ENCODE measurements at regions not wholly inside any gene's neighbourhood (a gene's known extent, or its start where the extent isn't known, plus 50 kb on each side); places are given as distances from the start of the nearest gene placed in this dataset.

GRCh38 chr16:51085271-51085670 is 65.8 kb downstream of the SALL1 start:
- no peak for DNase-seq (ENCODE audit: low read depth in 3 of 3)

DNA sequence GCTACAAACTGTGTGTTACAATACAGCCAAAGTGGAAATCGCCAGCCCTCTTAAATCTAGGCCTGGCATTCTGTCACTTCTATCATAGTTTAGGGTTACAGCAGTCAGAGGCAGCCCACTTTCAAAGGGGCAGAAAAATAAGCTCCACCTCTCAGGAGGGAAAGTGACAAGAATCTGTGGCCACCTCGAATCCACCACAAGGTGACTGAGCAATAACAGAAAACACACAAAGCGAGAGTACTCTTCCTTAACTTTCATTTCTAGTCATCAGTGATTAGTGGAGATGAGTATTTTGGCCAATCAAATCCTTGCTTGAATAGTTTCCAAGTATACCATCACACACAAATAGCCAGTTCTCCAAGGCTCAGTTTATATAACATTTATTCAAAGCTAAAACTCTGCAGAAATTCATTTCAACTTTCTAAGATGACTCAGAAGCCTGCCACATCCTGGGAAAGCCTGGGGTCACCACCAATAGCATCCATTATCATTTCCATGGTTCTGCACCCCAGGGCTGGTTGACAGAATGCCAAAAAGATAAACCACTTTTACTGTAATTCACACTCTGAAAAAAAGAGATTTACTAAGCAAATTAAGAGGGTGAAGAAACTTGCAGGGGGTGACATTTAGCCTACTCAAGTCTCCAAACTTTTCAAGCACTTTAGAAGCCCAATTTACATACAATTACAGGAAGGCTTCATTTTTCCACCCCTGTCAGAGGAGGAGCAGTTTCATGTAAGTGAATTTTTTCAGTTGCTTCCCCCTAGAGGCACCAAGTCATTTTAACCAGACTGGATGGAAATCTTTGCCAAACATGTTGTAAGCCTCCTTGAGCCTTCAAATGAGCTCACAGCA is 66.8 kb downstream of the SALL1 start:
- DNase-seq (ENCODE audit: low read depth in 3 of 3), result no peak

- DNase-seq (ENCODE audit: low read depth in 3 of 3), result no peak
Measured at GRCh38 chr16:51072591-51072990, 78.5 kb downstream of the SALL1 start.

DNA sequence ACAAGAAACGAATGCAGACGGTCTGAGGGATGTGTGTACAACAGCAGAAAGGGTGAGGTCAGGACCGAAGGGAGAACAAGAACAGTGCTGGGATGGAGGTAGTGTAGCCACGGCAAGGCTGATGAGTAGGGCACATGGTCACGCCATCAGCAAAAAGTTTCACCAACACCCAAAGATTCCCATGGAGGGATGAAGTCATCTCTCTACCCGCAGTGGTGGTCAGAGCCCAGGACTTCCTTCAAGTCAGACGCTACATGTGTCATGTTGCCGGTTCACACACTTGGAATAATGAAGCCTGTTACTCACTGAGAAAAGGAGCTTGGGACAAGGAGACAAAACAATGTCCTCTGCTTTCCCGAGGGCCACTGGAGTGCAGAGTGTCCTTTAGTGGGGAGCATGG is 79.7 kb downstream of the SALL1 start:
- DNase-seq (ENCODE audit: low read depth in 3 of 3), result no peak

GRCh38 chr16:51067352-51067751 is 83.7 kb downstream of the SALL1 start:
- no peak for DNase-seq (ENCODE audit: low read depth in 3 of 3)

DNA sequence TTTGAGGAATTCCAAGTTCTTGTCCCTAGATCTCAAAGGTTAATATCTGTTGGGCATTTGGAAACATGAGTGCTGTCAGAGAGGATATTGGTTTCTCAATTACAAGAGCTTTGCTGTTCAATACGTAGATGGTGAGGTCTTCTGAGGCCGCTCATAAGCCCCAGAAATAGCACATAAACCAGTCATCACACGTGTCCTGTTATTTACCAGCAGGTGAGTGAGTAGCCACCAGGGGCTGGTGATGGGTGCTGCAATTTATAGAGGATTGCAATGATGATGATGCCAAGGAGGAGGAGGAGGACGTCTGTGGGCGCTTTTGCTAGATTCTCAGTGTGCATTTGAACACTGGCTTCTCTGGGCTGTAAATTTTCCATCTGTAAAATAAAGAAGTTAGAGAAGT is 89.0 kb downstream of the SALL1 start:
- no peak for DNase-seq (ENCODE audit: low read depth in 3 of 3)

DNA sequence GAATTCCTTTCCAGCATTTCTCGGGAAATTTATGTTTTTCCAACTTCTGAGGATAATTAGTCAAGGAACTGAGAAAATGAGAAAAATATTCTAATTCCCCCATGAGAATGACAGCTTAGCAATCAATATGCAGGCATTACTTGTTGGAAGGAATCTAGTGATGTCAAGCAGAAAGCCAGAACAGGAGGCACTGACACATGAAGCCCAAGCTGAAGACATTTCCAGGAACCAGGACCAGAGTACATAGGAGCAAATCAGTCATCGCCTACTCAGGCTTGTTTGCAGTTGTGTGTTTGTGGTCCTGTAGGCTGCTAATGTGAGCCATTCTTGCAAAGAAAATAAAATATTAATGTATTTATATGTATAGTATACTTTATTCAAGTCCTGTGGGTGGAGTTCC is 89.7 kb downstream of the SALL1 start:
- no peak for DNase-seq (ENCODE audit: low read depth in 3 of 3)

GRCh38 chr16:51057969-51058337 is 93.1 kb downstream of the SALL1 start:
- DNase-seq (ENCODE audit: low read depth in 3 of 3), result no peak

DNA sequence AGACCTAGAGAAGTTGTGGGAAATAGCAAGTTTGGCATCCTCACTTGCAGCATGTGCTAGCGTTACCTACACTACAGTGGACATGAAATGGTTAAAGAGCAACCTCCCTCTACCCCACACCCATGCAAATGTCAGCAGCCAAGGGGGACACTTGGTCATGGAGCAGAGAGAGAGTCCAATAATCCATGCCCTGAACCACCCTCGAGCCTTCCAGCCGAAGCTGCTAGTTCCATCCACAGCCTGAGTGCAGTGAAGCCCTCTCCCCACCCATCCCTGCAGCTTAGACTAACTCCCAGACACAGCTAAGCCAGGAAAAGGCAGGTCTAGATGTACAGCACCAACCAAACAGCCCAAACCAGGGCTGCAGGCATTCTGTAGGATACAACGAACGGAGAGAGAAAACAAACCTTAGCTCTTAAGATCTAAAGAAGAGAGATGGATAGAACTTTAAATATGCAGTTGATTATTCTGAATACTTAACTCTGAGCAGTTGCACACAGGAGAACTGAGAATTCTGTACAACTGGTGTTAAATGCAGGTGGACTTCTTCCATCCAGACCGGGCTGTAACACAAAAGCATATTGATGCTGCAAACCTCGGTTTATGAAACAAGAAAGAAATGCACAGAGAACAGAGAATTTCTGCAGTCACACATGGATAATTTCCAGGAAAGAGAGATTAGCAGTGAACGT is 93.8 kb downstream of the SALL1 start:
- DNase-seq (ENCODE audit: low read depth in 3 of 3), result no peak

DNA sequence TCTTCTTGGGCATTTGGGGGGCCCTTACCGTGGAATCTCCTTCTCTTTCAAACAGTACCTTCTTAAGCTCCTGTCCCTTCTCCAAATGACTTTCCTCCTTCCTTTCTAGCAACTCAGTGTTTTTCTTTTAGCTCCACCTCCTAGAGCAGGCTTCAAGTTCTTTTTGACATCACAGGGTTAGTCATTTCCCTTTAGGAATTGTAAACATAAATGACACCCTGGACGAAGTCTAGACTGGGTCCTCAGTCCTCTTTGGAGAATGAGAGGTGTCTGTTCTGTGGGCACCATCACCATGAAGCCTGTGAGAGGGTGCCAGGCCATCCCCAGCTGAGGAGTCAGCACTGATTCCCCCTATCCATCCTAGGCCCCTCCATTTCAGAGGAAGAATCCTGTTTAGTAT is 94.7 kb downstream of the SALL1 start:
- no peak for DNase-seq (ENCODE audit: low read depth in 3 of 3)

GRCh38 chr16:51055434-51055833 is 95.6 kb downstream of the SALL1 start:
- no peak for DNase-seq (ENCODE audit: low read depth in 3 of 3)

DNA sequence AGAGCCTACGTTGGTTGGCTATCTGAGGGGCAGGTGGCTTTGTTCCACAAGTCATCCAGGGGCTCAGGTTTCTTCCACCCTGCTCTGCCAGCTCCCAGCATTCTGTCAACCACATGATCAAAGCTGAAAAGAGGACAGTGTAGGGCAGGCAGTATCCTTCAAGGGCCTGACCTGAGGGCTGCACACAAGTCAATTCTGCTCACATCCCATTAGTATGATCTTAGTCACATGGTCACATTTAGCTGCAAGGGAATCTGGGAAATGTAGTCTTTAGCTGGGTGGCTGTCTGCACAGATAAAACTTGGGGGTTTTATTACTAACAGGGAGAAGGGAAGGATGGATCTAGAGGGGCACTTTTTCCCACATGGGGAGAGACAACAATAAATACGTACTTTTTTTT is 97.3 kb downstream of the SALL1 start:
- no peak for DNase-seq (ENCODE audit: low read depth in 3 of 3)

DNA sequence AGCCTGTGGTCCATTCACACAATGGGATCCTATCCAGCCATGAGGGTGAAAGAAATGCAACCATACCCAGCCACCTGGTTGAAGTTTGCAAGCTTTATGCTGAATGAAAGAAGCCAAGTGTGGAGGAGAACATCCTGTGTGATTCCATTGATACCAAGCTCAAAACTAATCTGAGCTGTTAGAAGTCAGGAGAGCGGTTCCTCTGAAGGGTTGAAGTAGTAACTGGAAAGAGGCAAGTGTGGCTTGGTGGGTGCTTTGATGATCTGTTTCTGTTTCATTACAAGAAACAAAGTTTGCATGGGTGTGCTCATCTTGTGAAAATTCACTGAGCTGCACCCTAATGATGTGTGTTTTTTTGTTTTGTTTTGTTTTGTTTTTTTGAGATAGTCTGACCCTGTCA is 99.4 kb downstream of the SALL1 start:
- DNase-seq (ENCODE audit: low read depth in 3 of 3), result no peak

DNA sequence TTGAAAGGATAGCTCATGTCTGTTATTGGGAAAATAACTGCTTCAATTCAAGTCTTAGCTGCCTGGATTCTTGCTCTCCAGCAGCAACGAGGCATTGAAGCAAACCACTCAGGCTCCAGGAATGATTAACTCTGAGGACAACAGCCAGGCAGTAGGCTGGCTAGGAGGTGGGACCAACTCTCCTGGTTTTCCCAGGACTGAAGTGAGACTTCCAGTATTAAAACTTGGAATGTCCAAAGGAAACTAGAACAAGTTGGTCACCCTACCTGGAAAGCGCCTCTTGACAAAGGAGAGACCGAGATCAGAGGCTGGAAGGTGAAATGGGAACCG is 100.7 kb downstream of the SALL1 start:
- DNase-seq (ENCODE audit: low read depth in 3 of 3), result no peak

DNA sequence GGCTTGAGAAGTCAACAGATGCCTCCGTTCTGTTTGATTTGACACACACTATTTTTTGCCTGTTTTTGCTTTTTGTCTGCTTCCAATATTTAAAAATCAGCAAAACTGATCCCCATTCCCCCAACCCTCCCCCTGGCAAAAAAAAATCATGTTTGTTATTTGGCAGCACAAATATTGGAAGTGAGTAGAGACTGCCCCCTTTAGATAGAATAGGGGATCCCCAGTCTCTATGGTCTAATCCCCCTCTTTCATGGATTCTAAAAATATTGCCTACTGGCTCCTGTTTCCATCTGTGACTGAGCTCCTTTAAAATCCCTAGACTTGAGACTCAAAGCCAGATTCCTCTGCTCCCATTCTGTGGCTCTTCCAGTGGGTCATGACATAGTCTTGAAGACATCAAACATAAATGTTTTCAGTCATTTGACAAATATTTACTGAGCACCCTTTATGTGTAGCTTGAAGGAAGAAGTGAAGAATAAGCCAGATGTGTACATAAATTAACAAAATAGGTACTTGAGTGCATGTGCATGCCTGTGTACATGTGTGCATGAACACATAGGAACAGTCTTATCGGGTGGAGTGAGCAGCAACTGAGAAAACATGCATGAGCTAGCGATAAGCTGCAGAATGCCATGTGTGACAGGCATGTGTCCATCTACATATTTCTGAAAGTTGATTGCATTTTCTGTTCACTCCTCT is 101.2 kb downstream of the SALL1 start:
- DNase-seq (ENCODE audit: low read depth in 3 of 3), result no peak

DNA sequence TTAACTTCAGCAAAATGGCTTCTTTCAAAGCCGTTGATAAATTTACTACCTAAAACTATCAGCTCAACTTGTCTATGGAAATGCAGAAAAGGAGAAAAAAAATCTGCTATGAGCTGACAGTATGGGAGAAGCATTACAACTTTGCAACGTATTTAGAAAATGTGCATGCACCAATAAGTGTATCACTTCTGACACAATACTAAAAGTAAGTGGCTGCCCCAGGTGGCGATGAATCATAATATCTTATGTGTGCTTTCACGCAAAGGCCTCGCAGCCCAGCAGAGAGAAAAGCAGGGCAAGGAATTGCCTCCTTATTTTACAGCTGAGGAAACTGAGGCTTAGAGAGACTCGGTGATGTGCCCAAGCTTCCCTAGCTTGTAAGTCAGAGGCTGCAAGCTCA is 101.8 kb downstream of the SALL1 start:
- DNase-seq (ENCODE audit: low read depth in 3 of 3), result no peak

DNA sequence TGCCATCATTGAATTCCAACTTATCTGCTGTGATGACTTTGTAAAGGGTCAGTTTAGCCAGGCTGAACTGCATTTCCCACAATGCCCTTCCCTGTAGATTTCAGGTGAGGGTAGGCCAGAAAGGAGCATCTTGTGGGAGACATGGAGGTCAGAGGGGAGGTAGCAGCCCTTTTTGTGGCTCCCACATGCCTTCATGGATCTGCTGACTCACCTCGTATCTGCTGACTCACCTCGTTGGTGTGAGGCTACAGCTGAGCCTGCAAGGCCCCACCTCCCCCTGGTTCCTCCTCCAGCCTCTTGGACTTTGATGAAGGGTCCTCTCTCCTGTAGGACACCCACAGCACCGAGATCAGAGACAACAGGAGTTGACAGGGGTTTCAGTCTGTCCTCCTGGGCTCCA is 102.5 kb downstream of the SALL1 start:
- no peak for DNase-seq (ENCODE audit: low read depth in 3 of 3)

GRCh38 chr16:51045794-51046193 is 105.3 kb downstream of the SALL1 start:
- no peak for DNase-seq (ENCODE audit: low read depth in 3 of 3)

GRCh38 chr16:51045186-51045585 is 105.9 kb downstream of the SALL1 start:
- DNase-seq (ENCODE audit: low read depth in 3 of 3), result no peak

- no peak for DNase-seq (ENCODE audit: low read depth in 3 of 3)
Measured at GRCh38 chr16:51041546-51041945, 109.5 kb downstream of the SALL1 start.

DNA sequence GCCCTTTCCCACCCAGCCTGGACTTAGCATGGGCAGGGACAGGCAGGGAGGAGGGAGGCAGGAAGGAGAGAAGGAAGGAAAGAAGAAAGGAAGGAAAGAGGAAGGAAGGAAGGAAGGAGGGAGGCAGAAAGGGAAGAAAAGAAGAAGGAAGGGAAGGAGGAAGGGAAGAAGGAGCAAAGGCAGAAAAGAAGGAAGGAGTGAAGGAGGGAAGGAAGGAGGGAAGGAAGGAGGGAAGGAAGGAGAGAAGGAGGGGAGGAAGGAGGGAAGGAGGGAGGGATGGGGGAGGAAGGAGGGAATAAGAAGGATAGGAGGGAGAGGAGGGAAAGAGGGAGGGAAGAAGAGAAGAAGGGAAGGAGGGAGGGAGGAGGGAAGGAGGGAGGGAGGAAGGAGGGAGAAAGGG is 110.4 kb downstream of the SALL1 start:
- no peak for DNase-seq (ENCODE audit: low read depth in 3 of 3)

DNA sequence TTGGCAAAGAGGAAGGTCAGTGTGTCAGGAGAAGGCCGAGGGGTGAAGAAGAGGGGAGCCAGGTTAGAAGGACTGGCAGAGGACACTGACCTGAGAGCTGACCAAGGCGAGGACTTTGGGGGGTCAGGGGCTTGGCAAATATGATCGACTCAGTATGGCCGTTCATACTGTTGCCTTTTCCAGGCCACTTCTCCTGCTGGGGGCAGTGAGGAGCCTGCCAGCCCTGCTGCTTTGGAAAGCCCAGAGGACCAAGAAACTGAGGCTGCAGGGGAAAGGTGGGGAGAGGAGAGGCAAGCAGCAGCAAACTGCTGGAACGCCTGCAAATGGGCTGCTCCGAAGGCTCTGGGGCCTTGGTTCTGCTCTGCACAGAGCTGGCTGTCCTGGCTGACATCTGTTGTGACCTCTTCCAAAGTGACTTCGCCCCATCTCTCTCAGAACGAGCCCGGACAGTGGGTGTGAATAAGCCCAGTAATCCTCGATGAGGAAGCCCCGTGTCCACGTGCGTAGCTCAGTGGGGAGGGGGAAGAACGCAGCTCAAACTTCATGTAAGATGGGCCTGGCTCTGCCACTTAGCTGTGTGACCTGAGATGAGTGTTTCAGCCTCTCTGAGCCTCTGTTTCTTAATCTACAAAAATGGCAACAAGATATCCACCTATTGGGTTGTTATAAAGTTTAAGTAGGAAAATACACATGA is 111.3 kb downstream of the SALL1 start:
- DNase-seq (ENCODE audit: low read depth in 3 of 3), result no peak

Data from stimulated activated CD4-positive, alpha-beta T cell treated with anti-CD3 and anti-CD28 coated beads, TNF-alpha, amount 100 ng/mL, for 24 hours (primary cell).